ENCODE measurements at regions not wholly inside any gene's neighbourhood (a gene's known extent, or its start where the extent isn't known, plus 50 kb on each side); places are given as distances from the start of the nearest gene placed in this dataset.
"Not testable (repeated sequence)": the region's sequence is repeated elsewhere in the genome, so short reads cannot be mapped to it uniquely, and the experiment has no call there.

- Histone ChIP-seq H3K27ac (ENCODE audit: low read depth, low read length) (no peak overlapping the region), H3K4me1 (ENCODE audit: control insufficient read depth, insufficient read depth, low read length) (no peaks in the 10 kb centered on the region), H3K36me3 (ENCODE audit: control insufficient read depth, insufficient read depth, low read length) (no peaks in the 10 kb centered on the region), H3K9me3 (ENCODE audit: control insufficient read depth, insufficient read depth, low read length) (no peaks in the 10 kb centered on the region), H3K27me3 (ENCODE audit: control insufficient read depth, insufficient read depth, low read length) (no peaks in the 10 kb centered on the region), H3K4me3 (ENCODE audit: low read depth, low read length) (no peak overlapping the region)
- DNase-seq (ENCODE audit: low read depth in 4 of 6, low spot score in 6 of 6), result no peak
Observed at GRCh38 chr13:90839061-90839460, 508.4 kb upstream of the MIR17HG start.

DNA sequence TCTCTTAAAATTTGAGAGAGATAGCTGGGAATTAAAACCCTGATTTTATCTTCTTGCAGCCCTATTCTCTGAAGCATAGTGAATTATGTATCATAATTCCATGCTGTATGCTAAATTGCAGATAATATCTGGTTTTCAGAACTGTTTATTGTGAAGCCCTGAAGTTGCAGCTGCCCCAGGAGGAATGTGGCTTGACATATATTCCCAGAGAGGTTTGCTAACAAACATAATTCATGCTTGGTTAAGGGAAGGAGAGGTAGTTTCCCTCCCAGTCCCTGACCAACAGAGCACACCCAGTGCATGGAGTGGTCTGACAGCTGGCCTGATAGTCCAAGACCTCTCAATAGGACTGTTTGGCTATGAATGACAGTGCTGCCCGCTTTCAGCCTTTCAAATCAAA lies 500.6 kb upstream of the MIR17HG start:
- Histone ChIP-seq H3K4me1 (ENCODE audit: control insufficient read depth, insufficient read depth, low read length) (no peaks in the 10 kb centered on the region), H3K4me3 (ENCODE audit: low read depth, low read length) (no peak overlapping the region), H3K36me3 (ENCODE audit: control insufficient read depth, insufficient read depth, low read length) (no peaks in the 10 kb centered on the region), H3K27ac (ENCODE audit: low read depth, low read length) (no peak overlapping the region), H3K27me3 (ENCODE audit: control insufficient read depth, insufficient read depth, low read length) (no peaks in the 10 kb centered on the region), H3K9me3 (ENCODE audit: control insufficient read depth, insufficient read depth, low read length) (no peaks in the 10 kb centered on the region)
- no CpG with 5 or more reads among the region's 1 CpG for WGBS (ENCODE audit: insufficient coverage)
- no peak for DNase-seq (ENCODE audit: low read depth in 4 of 6, low spot score in 6 of 6)

DNA sequence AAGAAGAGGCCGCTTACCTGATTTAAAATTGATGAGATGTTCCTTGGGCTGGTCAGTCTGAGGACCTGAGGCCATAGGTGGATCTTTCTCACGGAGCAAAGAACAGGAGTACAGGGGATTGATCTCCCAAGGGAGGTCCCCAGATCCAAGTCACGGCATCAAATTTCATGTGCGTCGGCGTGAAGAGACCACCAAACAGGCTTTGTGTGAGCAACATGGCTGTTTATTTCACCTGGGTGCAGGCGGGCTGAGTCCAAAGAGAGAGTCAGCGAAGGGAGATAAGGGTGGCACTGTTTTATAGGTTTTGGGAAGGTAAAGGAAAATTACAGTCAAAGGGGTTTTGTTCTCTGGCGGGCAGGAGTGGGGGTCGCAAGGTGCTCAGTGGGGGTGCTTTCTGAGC lies 493.8 kb upstream of the MIR17HG start:
- H3K36me3 ChIP-seq (ENCODE audit: control insufficient read depth, insufficient read depth, low read length); H3K27ac ChIP-seq (ENCODE audit: low read depth, low read length); H3K9me3 ChIP-seq (ENCODE audit: control insufficient read depth, insufficient read depth, low read length); DNase-seq (ENCODE audit: low read depth in 4 of 6, low spot score in 6 of 6); H3K27me3 ChIP-seq (ENCODE audit: control insufficient read depth, insufficient read depth, low read length); H3K4me3 ChIP-seq (ENCODE audit: low read depth, low read length); H3K4me1 ChIP-seq (ENCODE audit: control insufficient read depth, insufficient read depth, low read length): not testable (repeated sequence)
- 92% methylated on average over 10 of the region's 10 CpGs for WGBS (ENCODE audit: insufficient coverage)

GRCh38 chr13:90857921-90858320 lies 489.6 kb upstream of the MIR17HG start:
- Histone ChIP-seq H3K27me3 (ENCODE audit: control insufficient read depth, insufficient read depth, low read length) (no peaks in the 10 kb centered on the region), H3K4me1 (ENCODE audit: control insufficient read depth, insufficient read depth, low read length) (no peaks in the 10 kb centered on the region), H3K4me3 (ENCODE audit: low read depth, low read length) (no peak overlapping the region), H3K27ac (ENCODE audit: low read depth, low read length) (no peak overlapping the region), H3K36me3 (ENCODE audit: control insufficient read depth, insufficient read depth, low read length) (no peaks in the 10 kb centered on the region), H3K9me3 (ENCODE audit: control insufficient read depth, insufficient read depth, low read length) (no peaks in the 10 kb centered on the region)
- no CpG with 5 or more reads among the region's 1 CpG for WGBS (ENCODE audit: insufficient coverage)
- no peak for DNase-seq (ENCODE audit: low read depth in 4 of 6, low spot score in 6 of 6)

DNA sequence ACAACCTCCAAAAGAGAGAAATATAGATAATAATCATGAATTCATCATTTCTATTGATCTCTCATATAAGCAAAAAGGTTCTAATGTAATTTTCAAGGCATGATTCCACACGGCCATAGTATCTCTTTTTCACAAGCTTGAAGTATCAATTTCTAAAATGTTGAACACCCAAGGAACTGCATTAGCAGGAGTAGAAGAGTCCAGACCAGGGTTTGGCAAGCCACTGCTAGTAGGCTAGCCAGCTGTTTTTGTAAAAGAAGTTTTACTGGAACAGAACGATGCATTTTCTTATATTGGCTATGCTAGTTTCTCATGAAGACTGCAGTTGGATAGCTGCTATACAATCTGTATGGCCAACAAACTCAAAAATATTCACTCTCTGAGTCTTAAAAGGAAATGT lies 481.5 kb upstream of the MIR17HG start:
- Histone ChIP-seq H3K4me1 (ENCODE audit: control insufficient read depth, insufficient read depth, low read length) (no peaks in the 10 kb centered on the region), H3K27ac (ENCODE audit: low read depth, low read length) (no peak overlapping the region), H3K36me3 (ENCODE audit: control insufficient read depth, insufficient read depth, low read length) (no peaks in the 10 kb centered on the region), H3K4me3 (ENCODE audit: low read depth, low read length) (no peak overlapping the region), H3K27me3 (ENCODE audit: control insufficient read depth, insufficient read depth, low read length) (no peaks in the 10 kb centered on the region), H3K9me3 (ENCODE audit: control insufficient read depth, insufficient read depth, low read length) (no peaks in the 10 kb centered on the region)
- no peak for DNase-seq (ENCODE audit: low read depth in 4 of 6, low spot score in 6 of 6)
- WGBS (ENCODE audit: insufficient coverage), result no CpG with 5 or more reads among the region's 2 CpGs

GRCh38 chr13:90867336-90867683 lies 480.2 kb upstream of the MIR17HG start:
- WGBS (ENCODE audit: insufficient coverage), result 20% methylated on average over 1 of the region's 4 CpGs
- Histone ChIP-seq H3K4me1 (ENCODE audit: control insufficient read depth, insufficient read depth, low read length) (no peaks in the 10 kb centered on the region), H3K27me3 (ENCODE audit: control insufficient read depth, insufficient read depth, low read length) (no peaks in the 10 kb centered on the region), H3K27ac (ENCODE audit: low read depth, low read length) (no peak overlapping the region), H3K36me3 (ENCODE audit: control insufficient read depth, insufficient read depth, low read length) (no peaks in the 10 kb centered on the region), H3K4me3 (ENCODE audit: low read depth, low read length) (no peak overlapping the region), H3K9me3 (ENCODE audit: control insufficient read depth, insufficient read depth, low read length) (no peaks in the 10 kb centered on the region)
- peak; percentile 24 to 93 (median 50) for DNase-seq (ENCODE audit: low read depth in 4 of 6, low spot score in 6 of 6)

- H3K4me1 ChIP-seq (ENCODE audit: control insufficient read depth, insufficient read depth, low read length), result no peaks in the 10 kb centered on the region
- no peak overlapping the region for H3K27ac ChIP-seq (ENCODE audit: low read depth, low read length)
- H3K4me3 ChIP-seq (ENCODE audit: low read depth, low read length), result no peak overlapping the region
- WGBS (ENCODE audit: insufficient coverage), result no CpG with 5 or more reads among the region's 2 CpGs
- no peaks in the 10 kb centered on the region for H3K36me3 ChIP-seq (ENCODE audit: control insufficient read depth, insufficient read depth, low read length)
- H3K9me3 ChIP-seq (ENCODE audit: control insufficient read depth, insufficient read depth, low read length), result no peaks in the 10 kb centered on the region
- H3K27me3 ChIP-seq (ENCODE audit: control insufficient read depth, insufficient read depth, low read length), result no peaks in the 10 kb centered on the region
- DNase-seq (ENCODE audit: low read depth in 4 of 6, low spot score in 6 of 6), result peak in 5 of 6 donors; percentile 6 to 80 (median 20)
Observed at GRCh38 chr13:90868321-90868920, 479.1 kb upstream of the MIR17HG start.

GRCh38 chr13:90869580-90869979 lies 477.9 kb upstream of the MIR17HG start:
- WGBS (ENCODE audit: insufficient coverage), result 44% methylated on average over 1 of the region's 2 CpGs
- Histone ChIP-seq H3K4me1 (ENCODE audit: control insufficient read depth, insufficient read depth, low read length) (no peaks in the 10 kb centered on the region), H3K9me3 (ENCODE audit: control insufficient read depth, insufficient read depth, low read length) (no peaks in the 10 kb centered on the region), H3K27ac (ENCODE audit: low read depth, low read length) (no peak overlapping the region), H3K4me3 (ENCODE audit: low read depth, low read length) (no peak overlapping the region), H3K27me3 (ENCODE audit: control insufficient read depth, insufficient read depth, low read length) (no peaks in the 10 kb centered on the region), H3K36me3 (ENCODE audit: control insufficient read depth, insufficient read depth, low read length) (no peaks in the 10 kb centered on the region)
- DNase-seq (ENCODE audit: low read depth in 4 of 6, low spot score in 6 of 6), result no peak

GRCh38 chr13:90872491-90873025 lies 474.9 kb upstream of the MIR17HG start:
- no peaks in the 10 kb centered on the region for H3K27me3 ChIP-seq (ENCODE audit: control insufficient read depth, insufficient read depth, low read length)
- 81% methylated on average over 3 of the region's 4 CpGs for WGBS (ENCODE audit: insufficient coverage)
- H3K27ac ChIP-seq (ENCODE audit: low read depth, low read length), result no peak overlapping the region
- H3K4me3 ChIP-seq (ENCODE audit: low read depth, low read length), result no peak overlapping the region
- no peaks in the 10 kb centered on the region for H3K36me3 ChIP-seq (ENCODE audit: control insufficient read depth, insufficient read depth, low read length)
- no peak for DNase-seq (ENCODE audit: low read depth in 4 of 6, low spot score in 6 of 6)
- no peaks in the 10 kb centered on the region for H3K9me3 ChIP-seq (ENCODE audit: control insufficient read depth, insufficient read depth, low read length)
- H3K4me1 ChIP-seq (ENCODE audit: control insufficient read depth, insufficient read depth, low read length), result no peaks in the 10 kb centered on the region

GRCh38 chr13:90880790-90881189 lies 466.7 kb upstream of the MIR17HG start:
- Histone ChIP-seq H3K9me3 (ENCODE audit: control insufficient read depth, insufficient read depth, low read length) (no peaks in the 10 kb centered on the region), H3K27me3 (ENCODE audit: control insufficient read depth, insufficient read depth, low read length) (no peaks in the 10 kb centered on the region), H3K4me3 (ENCODE audit: low read depth, low read length) (no peak overlapping the region), H3K36me3 (ENCODE audit: control insufficient read depth, insufficient read depth, low read length) (no peaks in the 10 kb centered on the region), H3K4me1 (ENCODE audit: control insufficient read depth, insufficient read depth, low read length) (no peaks in the 10 kb centered on the region), H3K27ac (ENCODE audit: low read depth, low read length) (no peak overlapping the region)
- no peak for DNase-seq (ENCODE audit: low read depth in 4 of 6, low spot score in 6 of 6)
- 100% methylated on average over 5 of the region's 5 CpGs for WGBS (ENCODE audit: insufficient coverage)

All from spinal cord (tissue), 9 donors.